22Rv1 (cell line): ENCODE measurements at regions not wholly inside any gene's neighbourhood (a gene's known extent, or its start where the extent isn't known, plus 50 kb on each side); places are given as distances from the start of the nearest gene placed in this dataset.

Experiments used
- ZFX ChIP-seq: fragments of 450-650 bp; IDR thresholded peaks from 2 replicates; pipeline ENCODE4 v1.6.1; 2017; ENCODE audit warnings: antibody characterized with exemption, borderline replicate concordance
- TF ChIP-seq, protein P1 (sequence below): fragments of 450-650 bp; IDR thresholded peaks from 2 replicates; pipeline ENCODE4 v1.5.1; 2017; ENCODE audit warnings: mild to moderate bottlenecking

GRCh38 chr1:98330224-98330623, 331.3 kb upstream of the SNX7 start:
- TF ChIP-seq, protein P1, sequence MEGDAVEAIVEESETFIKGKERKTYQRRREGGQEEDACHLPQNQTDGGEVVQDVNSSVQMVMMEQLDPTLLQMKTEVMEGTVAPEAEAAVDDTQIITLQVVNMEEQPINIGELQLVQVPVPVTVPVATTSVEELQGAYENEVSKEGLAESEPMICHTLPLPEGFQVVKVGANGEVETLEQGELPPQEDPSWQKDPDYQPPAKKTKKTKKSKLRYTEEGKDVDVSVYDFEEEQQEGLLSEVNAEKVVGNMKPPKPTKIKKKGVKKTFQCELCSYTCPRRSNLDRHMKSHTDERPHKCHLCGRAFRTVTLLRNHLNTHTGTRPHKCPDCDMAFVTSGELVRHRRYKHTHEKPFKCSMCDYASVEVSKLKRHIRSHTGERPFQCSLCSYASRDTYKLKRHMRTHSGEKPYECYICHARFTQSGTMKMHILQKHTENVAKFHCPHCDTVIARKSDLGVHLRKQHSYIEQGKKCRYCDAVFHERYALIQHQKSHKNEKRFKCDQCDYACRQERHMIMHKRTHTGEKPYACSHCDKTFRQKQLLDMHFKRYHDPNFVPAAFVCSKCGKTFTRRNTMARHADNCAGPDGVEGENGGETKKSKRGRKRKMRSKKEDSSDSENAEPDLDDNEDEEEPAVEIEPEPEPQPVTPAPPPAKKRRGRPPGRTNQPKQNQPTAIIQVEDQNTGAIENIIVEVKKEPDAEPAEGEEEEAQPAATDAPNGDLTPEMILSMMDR, result no peak
- TF ChIP-seq ZFX, result no peak
